ENCODE measurements at regions not wholly inside any gene's neighbourhood (a gene's known extent, or its start where the extent isn't known, plus 50 kb on each side); places are given as distances from the start of the nearest gene placed in this dataset.
"Not testable (repeated sequence)": the region's sequence is repeated elsewhere in the genome, so short reads cannot be mapped to it uniquely, and the experiment has no call there.

DNA sequence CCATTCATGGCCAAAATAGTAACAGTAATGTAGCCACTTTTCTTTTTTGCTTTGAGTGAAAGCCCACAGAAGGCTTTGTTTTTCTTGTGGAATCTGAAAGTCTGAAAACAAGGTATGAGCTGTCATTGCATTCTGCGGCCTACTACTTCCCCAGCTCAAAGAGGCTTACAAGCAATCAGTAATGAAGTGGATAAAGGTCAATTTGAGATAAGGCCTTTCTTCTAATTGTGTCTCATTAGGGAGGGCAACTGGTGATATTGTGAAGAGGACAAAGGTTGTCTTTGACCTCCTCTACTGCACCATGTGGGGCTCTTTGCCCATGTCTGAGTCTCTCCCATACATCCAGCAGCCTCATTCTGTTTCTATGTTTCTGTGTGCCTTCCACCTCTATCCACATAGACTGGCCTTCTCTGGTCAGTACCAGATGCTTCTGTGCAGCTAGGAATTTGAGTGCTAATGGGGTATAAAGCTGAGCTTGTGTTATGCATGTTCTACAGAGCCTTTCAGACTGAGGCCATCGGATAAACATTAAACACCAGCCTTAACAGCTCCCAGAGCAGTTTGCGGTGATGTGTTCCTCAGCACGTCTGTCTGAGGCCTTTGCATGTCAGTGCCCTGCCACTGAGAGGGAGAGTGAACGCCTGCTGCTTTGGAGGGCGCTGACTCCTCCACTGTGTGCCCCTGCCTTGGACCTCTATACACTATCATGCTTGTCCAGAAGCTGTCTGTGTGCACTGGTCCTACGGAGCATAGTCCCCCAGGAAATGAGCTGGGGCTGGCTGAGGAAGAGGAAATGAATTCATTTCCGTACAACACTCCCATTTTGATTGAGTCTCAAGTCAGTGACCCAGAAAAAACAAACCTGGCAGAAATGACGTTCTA lies 80.2 kb downstream of the SH2D1A start:
- DNase-seq = no peak

DNA sequence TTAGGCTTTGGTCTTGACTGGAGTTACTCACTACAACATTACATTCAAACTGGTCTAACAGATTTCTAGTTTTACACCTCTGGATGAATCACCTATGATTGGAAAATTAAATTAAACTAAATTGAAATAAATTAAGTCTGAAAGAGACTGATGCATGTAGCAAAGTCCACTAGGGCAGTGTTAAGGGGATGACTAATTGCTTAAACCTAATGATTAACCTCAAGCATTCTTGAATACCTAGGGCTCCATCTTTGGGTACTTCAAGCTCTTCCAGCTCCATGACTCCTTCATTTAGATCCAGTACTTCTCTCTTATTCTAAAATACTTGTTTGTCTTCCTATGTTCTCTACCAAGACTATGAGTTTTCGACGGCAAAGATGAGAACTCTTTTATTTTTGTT lies 86.8 kb downstream of the SH2D1A start:
- DNase-seq = no peak

DNA sequence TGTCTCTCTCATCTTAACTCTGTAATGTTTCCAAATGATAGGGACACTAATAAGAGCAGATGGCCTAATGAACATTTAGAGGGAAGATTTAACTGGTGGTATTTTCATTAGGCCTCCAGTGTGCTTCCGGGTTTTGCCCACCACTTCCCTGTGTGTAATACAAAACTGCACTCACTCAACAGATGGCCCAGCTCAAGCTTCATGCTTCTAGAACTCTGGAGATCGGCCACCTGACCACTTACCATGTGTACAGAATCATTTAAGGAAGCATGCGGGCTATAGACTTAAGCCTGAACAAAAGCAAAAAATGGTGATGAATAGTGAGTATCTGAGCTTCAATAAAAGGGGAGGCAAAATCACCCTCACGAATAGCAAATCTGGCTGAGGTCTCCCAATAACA lies 89.3 kb downstream of the SH2D1A start:
- DNase-seq = no peak

DNA sequence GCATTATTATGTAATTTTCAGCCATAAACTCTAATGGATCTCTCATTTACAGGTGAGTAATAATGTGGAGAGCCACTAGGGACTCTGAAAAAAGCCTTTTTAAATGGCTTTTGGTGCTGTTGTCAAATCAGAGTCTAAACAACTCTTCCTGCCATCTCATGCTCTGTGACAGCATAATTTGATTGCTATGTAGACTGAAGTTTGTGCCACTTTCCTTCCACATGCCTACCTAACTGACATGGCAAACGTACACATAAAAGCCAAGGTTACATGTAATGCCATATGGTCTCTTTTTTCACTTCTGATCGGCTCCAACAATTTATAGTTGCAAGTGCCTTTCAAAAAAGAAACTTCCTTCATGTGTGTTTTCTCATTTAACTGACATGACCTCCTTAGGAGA lies 94.3 kb downstream of the SH2D1A start:
- DNase-seq = no peak

DNA sequence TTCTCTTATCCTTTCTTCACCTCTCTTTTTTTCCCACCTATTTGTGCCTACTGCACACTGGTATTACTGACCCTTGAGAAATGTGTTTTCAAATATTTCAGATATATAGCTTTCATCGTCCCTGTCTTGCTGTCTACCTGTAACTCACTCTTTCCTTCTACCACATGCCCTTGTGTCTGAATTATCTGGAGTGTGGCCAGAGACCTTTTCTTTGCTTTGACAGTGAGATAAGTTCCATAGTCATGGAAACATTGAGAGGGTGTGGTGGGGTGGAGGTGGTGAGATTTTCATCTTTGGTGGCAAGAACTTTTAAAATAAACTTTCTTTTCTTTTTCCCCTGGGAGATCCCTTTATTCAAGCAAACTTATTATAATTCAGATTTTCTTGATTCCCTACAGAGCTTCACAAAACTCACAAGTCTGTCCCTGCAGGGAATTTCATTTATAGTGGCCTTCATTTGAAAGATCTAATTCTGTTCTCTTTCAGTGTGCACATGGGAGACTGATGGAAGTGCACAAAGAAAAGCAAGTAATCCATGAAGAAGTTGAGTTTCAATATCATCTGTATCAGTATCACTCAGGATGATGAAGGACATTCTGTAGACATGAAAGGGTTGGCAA lies 95.7 kb downstream of the SH2D1A start:
- DNase-seq = no peak

DNA sequence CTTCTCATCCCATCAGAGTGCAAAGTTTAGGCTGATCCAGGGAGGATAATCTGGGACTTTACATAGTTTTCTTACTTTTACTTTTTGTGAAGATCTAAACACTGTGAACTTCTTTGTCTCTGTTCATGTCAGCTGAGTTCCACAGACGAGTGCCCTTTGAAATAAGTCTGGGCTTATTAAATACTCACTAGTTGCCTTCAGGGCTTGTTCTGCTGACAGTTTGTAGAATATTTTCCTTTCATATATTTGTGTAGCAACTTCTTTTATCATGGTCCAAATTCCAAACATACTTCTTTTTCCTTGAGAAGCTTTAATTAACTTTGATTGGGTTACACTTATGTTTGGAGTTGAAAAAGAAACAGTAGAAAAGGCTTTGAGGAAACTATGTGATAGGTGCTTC lies 109.6 kb downstream of the SH2D1A start:
- DNase-seq = no peak

DNA sequence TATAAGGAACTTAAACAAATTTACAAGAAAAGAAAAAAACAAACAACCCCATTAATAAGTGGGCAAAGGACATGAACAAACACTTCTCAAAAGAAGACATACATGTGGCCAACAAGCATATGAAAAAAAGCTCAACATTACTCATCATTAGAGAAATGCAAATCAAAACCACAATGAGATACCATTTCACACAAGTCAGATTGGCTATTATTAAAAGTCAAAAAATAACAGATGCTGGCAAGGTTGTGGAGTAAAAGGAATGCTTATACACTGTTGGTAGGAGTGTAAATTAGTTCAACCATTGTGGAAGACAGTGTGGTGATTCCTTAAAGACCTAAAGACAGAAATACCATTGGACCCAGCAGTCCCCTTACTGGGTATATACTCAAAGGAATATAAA lies 113.5 kb downstream of the SH2D1A start:
- not testable (repeated sequence) for DNase-seq

DNA sequence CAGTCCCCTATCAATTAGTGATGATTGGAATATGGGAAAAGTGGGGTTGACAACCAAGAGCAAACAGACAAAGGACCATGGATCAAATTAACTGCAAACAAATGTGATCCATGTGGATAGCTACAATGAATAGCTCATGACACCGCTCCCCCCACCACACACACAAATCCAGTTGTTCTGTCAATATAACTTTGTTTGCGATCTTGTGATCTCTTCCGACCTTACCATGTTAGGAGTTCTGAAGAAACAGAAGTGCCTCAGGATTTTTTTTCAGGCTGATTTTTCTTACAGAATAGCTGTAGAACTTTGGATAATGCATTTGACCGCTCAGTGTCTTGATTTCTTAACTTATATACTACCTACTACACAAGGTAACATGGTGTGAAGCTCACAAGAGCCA lies 116.6 kb downstream of the SH2D1A start:
- no peak for DNase-seq

DNA sequence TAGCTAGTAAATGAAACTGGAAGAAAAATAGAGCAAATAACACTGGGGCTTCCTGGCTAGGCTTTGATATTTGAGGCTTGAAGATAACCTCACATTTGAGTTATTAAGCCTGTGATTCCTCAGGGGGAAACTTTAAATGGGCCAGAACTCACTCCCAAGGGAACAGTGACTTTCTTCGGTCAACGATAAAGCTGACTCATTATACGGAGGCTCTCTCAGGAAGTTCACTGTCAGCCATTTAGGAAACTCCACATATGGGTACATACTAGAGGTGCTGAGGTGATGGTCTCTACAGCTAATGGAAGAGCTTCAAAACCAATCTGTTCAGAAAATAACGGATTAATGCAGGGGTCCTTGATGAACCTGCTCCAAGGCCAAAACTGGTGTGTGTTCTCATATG lies 120.8 kb downstream of the SH2D1A start:
- no peak for DNase-seq

DNA sequence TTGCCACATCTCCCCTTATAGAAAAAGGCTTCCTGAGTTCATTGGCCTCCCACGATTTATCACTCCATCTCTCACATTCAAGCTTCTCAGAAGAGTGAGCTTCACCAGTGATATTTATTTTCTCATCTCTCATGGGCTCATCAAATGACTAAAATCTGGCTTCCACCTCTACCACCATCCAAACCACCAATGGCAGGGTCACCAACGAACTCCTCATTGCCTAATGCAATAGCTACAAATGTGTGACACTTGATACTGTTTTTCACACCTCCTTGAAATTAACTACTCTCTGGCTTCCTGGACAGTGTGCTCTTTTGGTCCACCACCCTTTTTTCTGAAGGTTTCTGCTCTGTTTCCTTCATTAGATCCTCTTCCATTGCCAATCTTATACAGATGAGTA lies 129.0 kb downstream of the SH2D1A start:
- no peak for DNase-seq

DNA sequence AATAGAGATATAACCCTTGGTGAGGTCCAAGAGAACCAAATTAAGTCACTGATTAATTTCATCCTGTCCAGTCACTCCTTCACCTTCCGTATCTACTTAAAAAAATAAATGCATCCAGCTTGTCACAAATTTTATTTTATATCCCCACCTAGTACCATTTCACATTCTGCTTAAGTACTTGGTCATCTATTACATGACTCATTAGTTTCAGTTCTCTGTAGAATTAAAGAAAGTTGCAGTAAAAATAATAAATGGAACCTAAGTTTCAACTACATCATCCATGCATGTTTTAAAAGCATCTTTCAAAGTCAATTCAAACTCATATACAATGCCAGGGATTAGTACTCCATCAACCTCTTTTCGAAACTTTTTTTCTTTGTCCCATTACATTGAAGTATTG lies 130.2 kb downstream of the SH2D1A start:
- no peak for DNase-seq

DNA sequence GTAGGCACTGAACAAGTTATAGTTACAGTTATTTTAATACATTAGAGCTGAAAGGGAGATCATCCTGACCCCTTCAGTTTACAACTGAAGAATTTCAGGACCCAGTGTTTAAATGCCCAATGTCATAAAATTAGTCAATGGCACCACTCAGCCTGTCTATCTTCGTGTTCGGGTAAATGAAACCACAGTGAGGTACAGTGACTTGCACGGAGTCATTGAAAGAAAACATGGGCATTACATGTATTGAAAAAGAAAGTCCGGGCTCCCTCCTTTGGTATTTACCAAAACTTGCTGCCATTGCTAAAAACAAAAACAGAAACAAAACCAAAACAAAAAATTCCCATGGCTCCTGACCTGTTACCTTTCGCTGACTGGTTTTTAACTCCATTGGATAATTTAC lies 131.7 kb downstream of the SH2D1A start:
- no peak for DNase-seq

DNA sequence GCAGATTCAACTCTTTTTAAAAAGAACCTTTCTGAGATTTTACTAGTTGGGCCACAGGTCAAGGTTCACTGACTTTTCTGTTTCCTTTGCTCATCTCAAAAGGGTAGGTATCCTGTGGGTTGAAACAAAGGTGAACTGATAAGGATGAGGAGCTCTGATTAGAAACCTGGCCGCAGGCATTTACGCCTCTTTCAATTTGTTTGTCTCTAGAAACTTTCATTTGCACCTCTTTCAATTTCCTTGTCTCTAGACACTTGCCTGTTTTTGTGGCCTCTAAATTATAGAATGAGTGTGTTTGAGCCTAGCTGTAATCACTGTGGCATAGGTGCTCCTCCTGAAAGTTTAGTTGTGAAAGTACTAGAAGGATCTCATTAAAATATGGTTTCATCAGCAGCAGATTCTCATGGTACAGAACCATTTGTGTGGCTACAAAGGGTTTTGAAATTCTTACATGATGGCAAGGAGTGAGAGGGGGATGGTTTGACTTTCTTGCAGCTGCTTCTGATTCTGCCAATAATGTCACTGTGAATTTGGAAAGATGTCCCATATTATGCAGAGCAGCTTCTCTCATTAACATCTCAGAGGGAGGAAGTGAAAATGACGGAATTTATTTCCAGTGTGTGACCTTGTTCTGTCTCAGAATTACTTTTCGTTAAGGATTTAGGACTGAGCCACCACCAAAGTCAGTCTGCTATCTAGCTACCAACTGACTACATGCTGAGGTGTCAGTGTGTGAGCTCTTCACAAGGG lies 142.2 kb downstream of the SH2D1A start:
- no peak for DNase-seq

DNA sequence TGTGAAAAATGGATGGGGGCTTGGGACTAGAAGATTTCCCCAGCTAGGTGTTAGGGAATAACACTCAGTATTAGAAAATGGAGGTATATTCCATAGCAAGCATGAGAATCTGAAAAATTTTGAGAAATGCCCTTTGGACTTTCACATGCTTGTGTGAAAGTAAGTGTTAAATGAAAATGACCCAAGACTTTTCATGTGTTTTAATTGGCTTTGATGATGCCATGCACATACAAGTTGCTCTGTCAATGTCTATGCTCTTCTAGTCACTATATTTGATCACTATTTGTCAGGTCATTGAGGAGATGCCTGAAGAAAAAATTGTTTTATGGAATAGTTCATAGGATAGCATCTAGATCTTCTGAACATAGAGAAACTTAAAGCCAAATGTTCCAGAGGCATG lies 147.6 kb downstream of the SH2D1A start:
- no peak for DNase-seq

DNA sequence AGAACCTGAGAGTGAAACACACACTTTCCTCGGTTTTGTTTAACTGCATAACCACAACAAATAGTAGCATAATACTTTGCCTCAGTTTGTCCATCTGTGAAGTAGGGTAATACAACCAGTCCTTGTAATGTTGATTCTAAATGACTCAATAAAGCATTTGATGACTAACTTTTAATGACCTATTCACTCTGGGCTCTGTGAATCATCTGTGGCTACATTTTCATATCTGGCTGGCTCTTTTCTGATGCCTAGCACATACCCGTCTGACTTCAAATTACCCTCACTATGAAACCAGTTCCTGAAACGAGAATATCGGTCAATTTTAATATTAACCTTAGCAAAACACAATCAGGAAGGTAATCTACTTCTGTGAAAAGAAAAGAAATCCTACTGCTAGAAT lies 151.0 kb downstream of the SH2D1A start:
- DNase-seq = no peak

DNA sequence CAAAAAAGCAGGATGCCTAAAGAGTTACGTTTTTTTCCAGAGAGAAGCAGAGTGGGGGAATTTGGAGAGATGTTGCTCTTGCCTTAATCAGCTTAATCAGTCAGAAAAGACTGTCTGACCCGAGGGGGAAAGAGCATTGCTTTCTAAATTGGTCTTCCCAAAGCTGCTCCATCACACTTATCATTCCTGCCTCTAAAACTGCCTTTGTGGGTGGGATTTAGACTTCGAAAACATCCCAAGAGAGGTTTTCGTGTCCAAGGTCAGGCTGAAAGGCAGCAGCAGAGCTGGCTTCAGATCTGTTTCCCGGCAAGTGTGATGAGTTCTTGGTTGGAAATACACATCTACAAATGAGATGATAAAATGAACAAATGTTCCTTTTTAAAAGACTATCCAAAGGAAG lies 155.2 kb downstream of the SH2D1A start:
- DNase-seq = no peak

DNA sequence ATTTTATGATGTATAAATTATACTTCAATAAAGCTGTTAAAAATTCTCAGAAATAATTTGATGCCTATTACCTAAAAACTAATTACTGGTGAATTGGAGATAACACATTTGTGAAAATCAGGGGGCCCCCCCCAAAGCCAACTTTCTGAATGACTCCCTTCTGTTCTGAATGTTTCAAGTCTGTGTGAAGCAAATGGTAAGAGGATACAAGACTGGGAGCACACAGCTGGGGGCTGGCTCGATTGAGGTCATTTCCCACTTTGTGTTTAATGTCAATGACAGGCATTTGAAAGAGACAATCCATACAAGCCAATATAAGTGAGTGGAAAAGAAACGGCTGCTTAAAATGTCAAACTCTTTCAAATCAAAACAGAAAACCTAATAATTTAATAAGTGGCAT lies 155.8 kb downstream of the SH2D1A start:
- DNase-seq = no peak

DNA sequence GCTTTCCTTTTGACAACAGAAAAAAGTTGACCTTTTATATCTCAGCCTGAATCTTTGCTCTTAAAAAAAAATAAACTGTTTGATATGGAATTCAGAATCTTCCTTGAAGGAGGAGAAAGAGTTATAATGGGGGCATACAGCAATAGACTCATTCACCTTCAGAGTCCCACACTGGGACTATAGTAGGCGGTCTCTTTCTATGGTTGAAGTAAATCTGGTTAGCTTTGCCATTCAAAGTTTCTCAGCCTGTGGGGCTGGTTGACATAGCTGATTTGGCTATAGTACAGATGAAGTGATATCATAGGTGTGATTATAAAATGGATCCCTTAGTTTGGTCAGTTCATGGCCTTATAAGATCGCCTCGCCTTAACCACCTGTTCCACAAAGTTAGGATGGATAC lies 156.2 kb downstream of the SH2D1A start:
- no peak for DNase-seq

DNA sequence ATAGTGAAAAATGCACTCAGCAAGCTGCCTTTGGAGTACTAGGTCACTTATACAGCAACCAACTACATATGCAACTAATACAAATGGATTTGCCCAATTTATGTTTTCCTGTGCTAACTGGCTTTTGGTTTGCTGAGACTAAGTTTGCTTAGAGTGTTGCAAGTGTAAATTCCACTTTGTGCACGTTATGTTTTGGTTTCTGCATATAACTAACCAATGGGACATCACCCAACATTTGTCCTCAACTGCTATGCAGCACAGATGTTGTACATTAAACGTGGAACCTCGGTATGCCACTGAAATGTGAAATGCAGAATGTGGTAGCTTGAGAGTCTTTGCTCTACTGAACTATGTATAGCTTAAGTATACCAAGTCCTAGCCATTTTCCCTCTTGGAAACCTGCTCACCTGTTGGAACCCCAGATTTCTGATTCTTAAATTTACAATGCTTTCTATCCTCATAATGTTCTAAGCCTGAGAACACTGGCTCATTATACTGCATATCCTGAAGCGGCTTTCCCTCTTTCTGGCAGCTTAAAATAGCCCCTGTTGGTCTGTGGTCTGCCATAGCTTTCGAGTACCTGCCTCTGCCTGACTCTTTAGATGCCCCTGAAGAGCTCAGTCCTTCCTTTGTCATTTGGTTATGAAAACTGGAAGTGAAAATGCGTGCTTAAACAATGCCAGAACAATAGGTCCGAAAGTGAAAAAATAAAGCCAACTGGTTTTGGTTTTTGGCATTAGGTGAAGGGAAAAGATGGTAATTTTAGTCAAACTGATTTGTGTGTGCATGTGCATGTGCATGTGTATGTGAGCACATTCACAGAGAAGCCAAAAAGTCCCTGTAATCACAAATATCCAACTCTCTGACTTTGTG lies 158.0 kb downstream of the SH2D1A start:
- no peak for DNase-seq

DNA sequence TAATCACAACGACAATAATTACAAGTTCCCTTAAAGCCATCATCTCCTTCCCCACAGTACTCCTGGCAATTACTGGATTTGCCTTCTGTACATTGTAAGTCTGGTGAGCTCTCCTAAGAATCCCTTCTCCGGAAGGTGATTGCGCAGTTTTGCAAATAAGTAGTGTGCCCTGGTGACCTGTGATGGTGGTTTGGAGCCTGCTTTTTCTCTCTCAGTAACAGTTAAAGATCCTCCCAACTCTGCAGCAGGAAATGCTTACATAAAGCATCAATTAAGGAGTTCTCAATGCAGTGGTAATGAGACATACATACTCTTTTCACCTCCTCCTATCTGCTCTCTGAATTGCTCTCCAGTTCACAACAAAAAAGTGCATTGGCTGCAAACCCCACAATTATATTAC lies 159.7 kb downstream of the SH2D1A start:
- no peak for DNase-seq

DNA sequence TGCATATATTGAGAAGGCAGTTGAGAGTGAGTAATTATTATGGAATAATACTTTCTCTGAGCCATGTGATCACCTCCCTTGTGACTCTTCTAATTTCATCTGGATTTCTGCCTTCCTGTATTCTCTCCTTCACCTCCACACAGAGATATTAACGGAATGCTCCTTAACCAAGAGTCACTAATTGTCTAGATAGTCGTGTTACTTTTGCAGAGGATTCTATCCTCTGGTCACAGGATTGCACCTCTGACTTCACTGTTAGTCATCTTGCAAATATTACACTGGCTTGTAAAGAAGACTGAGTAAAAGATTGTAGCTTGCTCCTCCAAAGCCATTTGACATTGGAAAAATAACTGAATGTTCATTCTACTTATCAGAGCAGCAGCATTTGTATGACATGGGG lies 160.9 kb downstream of the SH2D1A start:
- DNase-seq = no peak

DNA sequence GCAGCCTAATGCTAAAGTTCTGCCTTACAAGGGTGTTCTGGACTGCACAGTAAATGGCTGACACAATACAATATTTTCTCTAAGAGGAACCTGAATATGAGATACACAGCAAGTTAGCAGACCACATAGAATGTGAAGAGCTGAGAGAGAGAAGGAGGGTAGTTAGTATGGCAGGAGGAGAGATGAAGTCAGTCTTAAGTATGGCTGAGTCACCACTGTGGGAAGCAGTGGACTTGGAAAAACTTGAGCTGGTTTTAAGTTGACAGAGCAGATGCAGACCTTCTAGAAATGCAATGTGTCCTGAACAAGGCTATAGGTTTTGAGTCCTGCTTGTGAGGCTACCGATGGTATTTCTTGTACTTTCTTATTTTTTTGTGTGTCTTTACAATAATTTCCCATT lies 172.5 kb downstream of the SH2D1A start:
- no peak for DNase-seq

DNA sequence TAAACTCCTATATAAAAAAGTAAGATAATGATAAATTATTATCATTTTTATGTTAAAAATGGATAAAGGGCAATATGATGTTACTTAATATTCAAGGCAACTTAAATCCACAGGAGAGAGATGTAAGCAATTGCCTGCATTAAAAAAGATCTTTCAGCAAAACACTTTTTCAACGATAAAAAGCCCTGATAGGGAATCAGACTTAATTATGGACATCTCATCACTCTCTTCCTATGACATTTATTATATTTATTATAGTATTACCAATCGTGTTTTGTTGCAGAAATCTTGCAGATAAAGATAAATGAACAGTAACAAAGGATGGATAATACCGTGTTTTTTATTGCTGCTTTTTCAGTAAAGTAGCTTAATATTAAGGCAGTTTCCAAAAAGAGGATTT lies 178.5 kb downstream of the SH2D1A start:
- no peak for DNase-seq

Data from suppressor macrophage (primary cell).